ENCODE measurements at regions not wholly inside any gene's neighbourhood (a gene's known extent, or its start where the extent isn't known, plus 50 kb on each side); places are given as distances from the start of the nearest gene placed in this dataset.

- TF ChIP-seq CTCF (IDR thresholded peaks at IDR 0.05; ENCODE audit: low read length) (no peak), EZH2 (IDR thresholded peaks at IDR 0.05; ENCODE audit: borderline replicate concordance, low read length) (no peak)
Observed at GRCh38 chr5:97529354-97529985, 346.4 kb upstream of the RIOK2 start.

Measured in OCI-LY1 (cell line).